H9 (cell line): ENCODE measurements at regions not wholly inside any gene's neighbourhood (a gene's known extent, or its start where the extent isn't known, plus 50 kb on each side); places are given as distances from the start of the nearest gene placed in this dataset.

Source experiments
- DNase-seq: peaks from one replicate; pipeline ENCODE4 v3.0.0-alpha.2; 2017
- H2AFZ ChIP-seq: one replicate; pipeline ENCODE4 v1.6.1; 2013; ENCODE audit warnings: mild to moderate bottlenecking, low read length, control low read depth, moderate library complexity
- H2AK5ac ChIP-seq: 2 replicates; pipeline ENCODE4 v1.6.1; 2013; ENCODE audit warnings: low read length, control low read depth, mixed read lengths; ENCODE audit not compliant: insufficient read length
- H2BK120ac ChIP-seq: one replicate; pipeline ENCODE4 v1.6.1; 2013; ENCODE audit warnings: low read depth, mild to moderate bottlenecking, low read length, control low read depth, inconsistent platforms; ENCODE audit not compliant: poor library complexity, severe bottlenecking
- H2BK12ac ChIP-seq: 2 replicates; pipeline ENCODE4 v1.6.1; 2013; ENCODE audit warnings: low read length, control low read depth, mixed read lengths, low read depth; ENCODE audit not compliant: insufficient read length
- H2BK15ac ChIP-seq: 2 replicates; pipeline ENCODE4 v1.6.1; 2013; ENCODE audit warnings: low read depth, low read length, control low read depth
- H2BK20ac ChIP-seq: one replicate; pipeline ENCODE4 v1.6.1; 2013; ENCODE audit warnings: low read depth, mild to moderate bottlenecking, low read length, control low read depth, inconsistent platforms; ENCODE audit not compliant: poor library complexity, severe bottlenecking
- H2BK5ac ChIP-seq: 2 replicates; pipeline ENCODE4 v1.6.1; 2013; ENCODE audit warnings: low read length, control low read depth, mixed read lengths; ENCODE audit not compliant: insufficient read length
- H3K14ac ChIP-seq: 2 replicates; pipeline ENCODE4 v1.6.1; 2013; ENCODE audit warnings: low read length, control low read depth; ENCODE audit not compliant: insufficient read depth
- H3K18ac ChIP-seq: 2 replicates; pipeline ENCODE4 v1.6.1; 2013; ENCODE audit warnings: low read depth, mild to moderate bottlenecking, mixed read lengths, low read length, control low read depth; ENCODE audit not compliant: insufficient read length
- H3K23ac ChIP-seq: 2 replicates; pipeline ENCODE4 v1.6.1; 2013; ENCODE audit warnings: low read length, control low read depth, mixed read lengths, low read depth; ENCODE audit not compliant: insufficient read length
- H3K23me2 ChIP-seq: 2 replicates; pipeline ENCODE4 v1.6.1; 2013; ENCODE audit warnings: low read depth, mild to moderate bottlenecking, mixed read lengths, low read length, control low read depth; ENCODE audit not compliant: insufficient read length, poor library complexity, severe bottlenecking
- H3K27ac ChIP-seq: 2 replicates; pipeline ENCODE4 v1.5.1; 2013; ENCODE audit warnings: low read length, control low read depth, mixed read lengths, low read depth; ENCODE audit not compliant: insufficient read length
- H3K27me3 ChIP-seq: 2 replicates; pipeline ENCODE4 v1.6.1; 2013; ENCODE audit warnings: low read length, control low read depth, inconsistent platforms; ENCODE audit not compliant: insufficient read depth
- H3K4ac ChIP-seq: 2 replicates; pipeline ENCODE4 v1.6.1; 2013; ENCODE audit warnings: low read depth, mild to moderate bottlenecking, control low read depth, inconsistent platforms, low read length, moderate library complexity
- H3K4me1 ChIP-seq: 2 replicates; pipeline ENCODE4 v1.6.1; 2013; ENCODE audit warnings: low read length, control low read depth, inconsistent platforms; ENCODE audit not compliant: insufficient read depth
- H3K4me2 ChIP-seq: 2 replicates; pipeline ENCODE4 v1.6.1; 2013; ENCODE audit warnings: low read length, control low read depth, mixed read lengths; ENCODE audit not compliant: insufficient read length, insufficient read depth
- H3K56ac ChIP-seq: 2 replicates; pipeline ENCODE4 v1.6.1; 2013; ENCODE audit warnings: low read depth, mild to moderate bottlenecking, mixed read lengths, low read length, control low read depth; ENCODE audit not compliant: insufficient read length
- H3K79me1 ChIP-seq: 2 replicates; pipeline ENCODE4 v1.6.1; 2013; ENCODE audit warnings: low read depth, mild to moderate bottlenecking, moderate library complexity, low read length, control low read depth, inconsistent platforms; ENCODE audit not compliant: insufficient read depth, poor library complexity, severe bottlenecking
- H3K79me2 ChIP-seq: 2 replicates; pipeline ENCODE4 v1.6.1; 2013; ENCODE audit warnings: low read length, control low read depth, inconsistent platforms; ENCODE audit not compliant: insufficient read depth
- H3K9ac ChIP-seq: 2 replicates; pipeline ENCODE4 v1.6.1; 2013; ENCODE audit warnings: low read length, control low read depth, mixed read lengths; ENCODE audit not compliant: insufficient read length; ENCODE audit errors: extremely low read depth
- H3K9me3 ChIP-seq: one replicate; pipeline ENCODE4 v1.6.1; 2013; ENCODE audit warnings: low read depth, low read length, inconsistent platforms; ENCODE audit not compliant: control insufficient read depth
- H3T11ph ChIP-seq: one replicate; pipeline ENCODE4 v1.6.1; 2013; ENCODE audit warnings: mild to moderate bottlenecking, low read length, control low read depth, inconsistent platforms
- H4K20me1 ChIP-seq: one replicate; pipeline ENCODE4 v1.6.1; 2013; ENCODE audit not compliant: control insufficient read depth, insufficient read length, insufficient read depth
- H4K5ac ChIP-seq: 2 replicates; pipeline ENCODE4 v1.6.1; 2013; ENCODE audit warnings: low read depth, mild to moderate bottlenecking, mixed read lengths, low read length, control low read depth; ENCODE audit not compliant: insufficient read length
- H4K8ac ChIP-seq: replicated peaks from 2 replicates; pipeline ENCODE4 v1.6.1; 2013; ENCODE audit warnings: low read length, control low read depth, mixed read lengths, low read depth; ENCODE audit not compliant: insufficient read length
- H4K91ac ChIP-seq: 2 replicates; pipeline ENCODE4 v1.6.1; 2013; ENCODE audit warnings: low read depth, mild to moderate bottlenecking, moderate library complexity, mixed read lengths, low read length, control low read depth; ENCODE audit not compliant: insufficient read length
- H3K27ac Mint-ChIP-seq, 3 experiments: 2 replicates in 2 of 3; 3 replicates in 1 of 3; pipeline ENCODE4 v1.8.0; 2020 to 2021; ENCODE audit warnings: mixed read lengths in 3 of 3, mild to moderate bottlenecking in 1 of 3, moderate library complexity in 1 of 3
- H3K27me3 Mint-ChIP-seq: 2 replicates; pipeline ENCODE4 v1.8.0; 2021; ENCODE audit warnings: low read depth, mild to moderate bottlenecking, moderate library complexity, mixed read lengths
- H3K36me3 Mint-ChIP-seq, 3 experiments: 2 replicates in 2 of 3; 3 replicates in 1 of 3; pipeline ENCODE4 v1.8.0; 2020 to 2021; ENCODE audit warnings: low read depth in 3 of 3, mixed read lengths in 3 of 3; ENCODE audit not compliant: insufficient read depth in 1 of 3
- H3K4me1 Mint-ChIP-seq, 2 experiments: 2 replicates each; pipeline ENCODE4 v1.8.0; 2020; ENCODE audit warnings: mixed read lengths in 2 of 2
- H3K4me3 Mint-ChIP-seq, 2 experiments: 2 replicates in 1 of 2; 3 replicates in 1 of 2; pipeline ENCODE4 v1.8.0; 2020 to 2021; ENCODE audit warnings: mild to moderate bottlenecking in 2 of 2, mixed read lengths in 2 of 2, moderate library complexity in 1 of 2
- H3K9me3 Mint-ChIP-seq, 2 experiments: 2 replicates in 1 of 2; 3 replicates in 1 of 2; pipeline ENCODE4 v1.8.0; 2020; ENCODE audit warnings: mild to moderate bottlenecking in 2 of 2, mixed read lengths in 2 of 2, moderate library complexity in 1 of 2
- CTCF ChIP-seq: fragments of 200-600 bp; sonication (generic); conservative IDR thresholded peaks from 3 replicates; pipeline ENCODE4 v1.8.0; 2021; ENCODE audit warnings: antibody characterized with exemption, mild to moderate bottlenecking
- WGBS: extraction: QIAGEN DNeasy Blood & Tissue Kit; methylation state at CpG from one replicate; pipeline ENCODE4 v1.1.7; 2013; ENCODE audit warnings: missing lambda C conversion rate, low lambda C conversion rate, mixed read lengths; ENCODE audit not compliant: insufficient read length; ENCODE audit errors: extremely low coverage; 5-methylcytosine and 5-hydroxymethylcytosine counted together

DNA sequence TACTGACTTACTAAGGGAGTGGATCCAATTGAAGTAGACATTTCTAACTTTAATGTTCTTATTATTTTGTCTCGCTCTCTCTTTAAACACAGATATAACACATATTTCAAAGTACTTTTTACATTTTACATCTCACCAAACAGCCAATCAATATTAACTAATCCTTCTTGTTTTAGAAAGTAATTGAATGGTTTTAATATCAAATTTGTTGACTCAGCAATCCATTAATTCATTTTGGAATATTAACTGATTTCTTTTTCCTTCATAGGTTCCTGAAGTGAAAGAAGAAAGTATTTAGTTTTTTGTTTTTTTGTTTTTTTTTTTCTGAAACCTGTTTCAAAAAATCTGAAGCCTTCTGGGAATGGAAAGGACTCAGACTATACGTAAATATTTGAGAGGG is 62.3 kb upstream of the DPYD start:
- Histone ChIP-seq H3K79me2 (no peaks in the 10 kb centered on the region), H4K91ac (no peak overlapping the region), H2BK5ac (no peak overlapping the region), H3T11ph (no peak overlapping the region), H2BK12ac (no peak overlapping the region), H3K9ac (no peak overlapping the region), H3K18ac (no peak overlapping the region), H2BK20ac (no peak overlapping the region), H3K9me3 (no peaks in the 10 kb centered on the region), H4K8ac (no peak overlapping the region), H3K4ac (no peak overlapping the region), H4K5ac (no peak overlapping the region), H3K27ac (no peak overlapping the region), H3K14ac (no peak overlapping the region), H3K4me2 (no peak overlapping the region), H3K4me1 (no peaks in the 10 kb centered on the region), H3K23me2 (no peaks in the 10 kb centered on the region), H2BK15ac (no peak overlapping the region), H2BK120ac (no peak overlapping the region), H2AFZ (no peak overlapping the region), H3K79me1 (no peaks in the 10 kb centered on the region), H3K23ac (no peak overlapping the region), H4K20me1 (no peaks in the 10 kb centered on the region), H2AK5ac (no peak overlapping the region), H3K27me3 (no peaks in the 10 kb centered on the region), H3K56ac (no peak overlapping the region)
- Mint-ChIP-seq H3K27me3 (no peaks in the 10 kb centered on the region), H3K9me3 (no peaks in the 10 kb centered on the region), H3K27ac (no peak overlapping the region), H3K4me1 (no peaks in the 10 kb centered on the region), H3K36me3 (no peaks in the 10 kb centered on the region), H3K4me3 (no peak overlapping the region)
- no peak for TF ChIP-seq CTCF
- DNase-seq = no peak
- no CpG with 5 or more reads among the region's 2 CpGs for WGBS
